Nucleus accumbens (tissue), 56 donors: ENCODE measurements at regions not wholly inside any gene's neighbourhood (a gene's known extent, or its start where the extent isn't known, plus 50 kb on each side); places are given as distances from the start of the nearest gene placed in this dataset.
A peak's percentile ranks its signal among the peaks of the same experiment; 100 is the strongest.
"Not testable (repeated sequence)": the region's sequence is repeated elsewhere in the genome, so short reads cannot be mapped to it uniquely, and the experiment has no call there.

Experiments
- DNase-seq, 56 donors: peaks; one replicate each; lab custom pipeline; 2025; lab: John Stamatoyannopoulos, UW

DNA sequence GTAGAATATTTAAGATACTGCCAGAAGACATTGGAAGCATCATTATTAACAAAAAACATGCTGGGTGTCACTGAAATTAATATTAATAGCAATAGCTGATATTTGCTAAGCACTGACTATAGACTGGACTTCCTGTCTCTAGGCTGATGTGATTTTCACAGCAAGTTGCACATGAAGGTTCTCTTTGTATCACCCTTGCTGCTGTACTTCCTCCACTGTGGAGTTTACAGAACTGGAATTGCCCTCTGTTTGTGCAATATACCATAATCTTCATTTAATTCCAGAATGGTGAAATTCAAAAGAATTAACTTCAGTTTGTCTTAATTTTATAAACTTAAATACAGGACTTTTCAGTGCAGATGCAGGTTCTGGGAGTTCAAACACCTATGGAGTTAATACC lies 585.1 kb downstream of the RNF144A start:
- no peak for DNase-seq

DNA sequence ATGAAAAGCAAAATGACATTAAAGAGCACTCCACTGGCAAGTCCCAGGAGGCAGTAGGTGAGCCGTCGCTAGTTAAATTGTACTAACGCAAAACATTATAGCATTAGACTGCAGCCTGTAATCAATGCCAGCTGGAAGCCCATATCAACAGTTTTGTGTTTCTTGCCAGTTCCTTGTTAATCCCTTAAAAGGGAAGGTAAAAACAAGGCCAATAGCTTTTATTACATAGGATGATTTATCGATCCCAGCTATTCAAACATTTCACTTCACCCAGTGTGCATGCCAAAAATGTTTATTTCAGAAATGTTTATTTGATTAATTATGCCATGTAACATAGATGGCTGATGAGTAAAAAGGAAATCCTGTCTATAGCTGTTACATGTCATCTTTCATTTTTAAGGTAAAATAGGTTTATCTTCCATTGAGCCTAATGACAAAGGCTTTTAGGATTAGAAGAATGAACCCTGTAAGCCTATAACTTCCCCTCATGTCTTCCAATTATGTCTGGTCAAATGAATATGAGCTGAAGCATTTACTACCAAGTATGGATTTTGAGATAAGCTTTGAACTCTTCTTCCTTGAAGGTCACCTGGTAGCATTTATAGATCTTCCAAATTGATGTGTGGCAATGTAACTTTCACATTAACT lies 591.2 kb downstream of the RNF144A start:
- DNase-seq = no peak

DNA sequence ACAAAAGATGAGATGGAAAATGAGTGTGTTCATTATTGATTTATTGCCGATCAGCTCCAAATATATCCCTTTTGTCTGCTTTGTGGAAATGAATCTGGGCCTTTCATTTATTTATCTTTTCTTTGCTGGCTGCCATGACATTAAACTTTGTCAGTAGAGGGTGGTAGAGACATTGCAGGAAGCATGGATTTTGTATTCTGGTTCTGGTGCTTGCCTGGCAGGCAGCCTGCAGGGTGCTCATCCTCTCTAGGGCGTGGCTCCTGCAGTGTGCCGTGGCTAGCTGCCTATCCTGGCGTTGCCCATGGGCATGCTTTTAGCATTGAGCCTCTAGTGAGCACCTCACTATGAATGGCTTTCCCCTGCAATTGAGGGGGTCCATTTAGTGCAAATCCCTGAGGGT lies 593.1 kb downstream of the RNF144A start:
- DNase-seq = no peak

DNA sequence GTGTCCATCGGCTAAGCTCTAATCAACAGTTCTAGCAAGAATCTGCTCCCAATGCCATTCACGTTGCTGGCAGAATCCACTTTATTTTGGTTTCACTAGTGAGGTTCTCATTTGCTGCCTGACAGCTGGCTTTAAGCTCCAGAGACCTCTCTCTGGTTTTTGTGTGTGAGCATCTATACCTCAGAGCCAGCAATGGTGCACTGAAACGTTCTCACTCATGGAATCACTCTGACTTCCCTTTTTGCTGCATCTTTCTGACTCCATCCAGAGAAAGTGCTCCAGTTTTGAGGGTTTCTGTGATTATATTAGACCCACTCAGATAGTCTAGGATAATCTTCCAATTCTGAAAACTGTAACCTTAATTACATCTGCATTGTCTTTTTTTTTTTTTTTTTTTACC lies 596.6 kb downstream of the RNF144A start:
- no peak for DNase-seq

DNA sequence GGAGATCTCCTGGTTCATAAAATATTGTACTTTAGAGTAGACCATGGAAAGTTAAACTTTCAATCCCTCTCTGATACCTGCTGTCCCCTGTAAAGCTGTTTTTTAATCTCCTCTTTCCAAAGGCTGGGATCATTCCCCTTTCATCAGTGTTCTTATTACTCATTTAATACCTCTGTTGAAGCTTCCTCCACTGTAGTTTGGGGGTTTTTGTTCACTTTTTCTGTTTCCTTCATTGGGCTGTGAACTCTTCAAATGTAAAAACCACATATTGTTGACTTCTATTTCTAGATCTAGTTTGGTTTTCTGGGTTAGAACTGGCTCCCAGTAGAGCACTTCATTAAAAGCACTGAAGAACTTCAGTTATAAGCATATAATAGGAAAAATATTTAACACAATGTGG lies 598.1 kb downstream of the RNF144A start:
- DNase-seq = no peak

DNA sequence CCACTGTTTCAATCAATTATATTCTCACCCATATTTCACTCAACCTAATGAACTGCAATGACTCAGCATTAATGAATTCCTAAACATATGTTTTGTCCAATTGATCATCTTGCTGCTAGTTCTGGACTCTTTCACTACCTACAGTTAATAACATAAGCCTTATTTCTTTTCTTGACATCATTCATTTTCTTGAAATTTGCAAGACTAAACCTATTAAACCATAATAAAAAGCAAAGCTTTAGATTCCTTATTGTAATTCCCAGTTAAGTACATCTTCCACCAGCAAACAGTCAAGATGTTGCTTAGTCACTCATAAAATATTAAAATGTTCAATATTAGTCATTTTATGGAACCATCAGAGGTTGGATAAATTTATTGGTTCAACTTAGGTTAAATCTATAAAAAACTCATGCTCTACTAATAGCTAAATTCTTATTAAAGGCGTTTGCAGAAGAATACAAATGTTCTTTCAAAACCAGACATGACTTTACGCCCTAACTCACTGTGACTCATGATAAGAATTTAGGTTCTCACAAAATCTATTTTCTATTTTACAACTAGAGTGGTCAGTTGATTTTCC lies 599.4 kb downstream of the RNF144A start:
- no peak for DNase-seq

DNA sequence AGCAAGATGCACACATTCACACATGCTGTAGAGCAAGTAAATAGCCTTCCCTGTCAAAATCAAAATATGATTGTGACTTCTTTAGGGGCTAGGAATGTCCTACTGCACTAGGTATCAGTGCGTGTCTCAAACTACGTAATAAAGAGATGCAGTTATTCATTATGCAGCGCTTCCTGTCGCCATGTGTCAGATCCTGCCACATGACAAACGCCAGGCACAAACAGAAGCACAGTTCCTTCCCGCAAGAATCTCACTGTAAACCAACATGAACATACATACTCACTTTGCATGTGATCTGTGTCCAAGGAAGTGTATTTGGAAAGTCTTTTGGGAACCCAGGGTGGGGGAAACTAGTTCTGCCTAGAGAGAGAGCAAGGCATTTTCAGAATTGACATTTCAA lies 599.9 kb downstream of the RNF144A start:
- no peak for DNase-seq

DNA sequence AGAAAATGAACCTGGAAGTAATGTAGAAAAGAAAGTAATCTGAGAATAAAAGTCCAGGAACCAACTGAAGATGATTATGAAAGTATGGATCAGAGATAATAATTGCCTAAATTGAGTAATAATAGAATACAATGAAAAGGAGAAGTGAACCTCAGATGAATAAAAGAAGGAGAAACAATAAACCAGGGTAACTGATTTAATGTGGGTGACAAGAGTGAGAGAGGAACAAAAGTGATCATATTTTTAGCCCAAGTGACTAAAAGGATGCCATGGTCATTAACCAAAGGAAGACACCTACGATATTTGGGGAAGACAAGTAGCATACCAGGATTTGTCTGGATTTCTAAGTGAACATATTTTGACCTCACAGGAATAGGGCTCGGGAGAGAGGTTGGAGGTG lies 600.6 kb downstream of the RNF144A start:
- no peak for DNase-seq

DNA sequence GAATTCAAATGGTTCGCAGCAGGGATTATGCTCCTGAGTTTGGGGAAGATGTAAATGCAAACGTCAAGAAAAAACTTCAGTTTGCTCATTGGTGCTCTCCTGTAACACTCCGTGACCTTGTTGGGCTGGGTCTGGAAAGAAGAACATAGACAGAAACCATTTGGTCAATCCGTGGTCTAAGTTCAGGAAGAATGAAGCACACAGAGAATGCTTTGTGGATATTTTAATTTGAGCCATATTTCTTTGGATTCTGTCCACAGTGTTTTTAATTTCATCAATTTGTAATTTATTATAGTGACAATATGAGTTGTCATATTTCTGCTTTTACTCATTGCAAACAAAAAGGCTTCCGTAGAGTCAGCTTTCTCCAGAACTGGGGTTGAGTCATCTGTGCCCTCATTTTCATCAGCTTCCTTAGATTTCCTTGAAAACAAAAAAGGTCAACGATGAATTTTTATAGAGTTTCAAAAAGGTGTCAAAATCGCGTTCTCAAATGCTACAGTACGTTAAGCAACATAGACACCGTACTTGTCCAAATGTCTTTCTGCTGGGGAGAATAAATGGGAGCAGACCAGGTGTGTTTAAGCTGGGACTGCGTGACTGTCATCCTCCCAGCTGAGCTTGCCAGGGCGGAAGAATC lies 606.4 kb downstream of the RNF144A start:
- no peak for DNase-seq

DNA sequence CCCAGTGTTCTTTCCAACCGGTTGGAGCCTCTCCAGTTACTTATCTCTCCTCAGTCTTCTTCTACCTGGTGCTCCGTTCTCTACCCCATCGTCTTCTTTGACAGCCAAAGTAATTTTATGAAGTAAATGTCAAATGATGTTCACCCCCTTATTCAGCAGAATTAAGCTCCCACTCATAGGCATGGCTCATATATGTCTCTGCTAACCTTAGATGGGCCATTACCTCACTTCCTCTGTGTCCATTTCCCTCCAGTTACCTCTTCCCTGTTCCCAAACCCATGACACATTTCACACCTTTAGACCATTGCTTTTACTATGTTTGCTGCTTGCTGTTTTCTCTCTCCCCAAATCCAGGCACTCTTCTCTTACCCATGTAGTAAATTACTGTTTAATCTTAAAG lies 607.0 kb downstream of the RNF144A start:
- DNase-seq = no peak

DNA sequence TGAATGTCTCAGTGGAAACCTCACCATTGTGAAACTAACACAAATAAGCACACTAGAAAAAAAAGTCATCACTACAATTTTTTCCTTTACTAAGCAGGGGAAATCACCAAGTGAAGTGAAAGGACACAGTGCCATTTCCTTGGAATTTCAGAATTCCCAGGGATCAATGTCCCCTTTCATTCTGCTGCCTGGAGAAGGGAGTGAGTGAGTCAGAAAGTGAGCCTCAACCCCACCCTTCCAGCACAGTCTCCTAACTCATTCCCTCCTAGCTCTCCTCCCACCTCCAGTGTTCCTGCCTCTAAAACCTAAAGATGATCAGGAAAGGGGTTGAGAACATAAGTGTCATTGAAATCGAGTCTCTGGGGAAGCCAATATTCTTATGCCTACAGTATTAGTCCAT lies 608.5 kb downstream of the RNF144A start:
- no peak for DNase-seq

DNA sequence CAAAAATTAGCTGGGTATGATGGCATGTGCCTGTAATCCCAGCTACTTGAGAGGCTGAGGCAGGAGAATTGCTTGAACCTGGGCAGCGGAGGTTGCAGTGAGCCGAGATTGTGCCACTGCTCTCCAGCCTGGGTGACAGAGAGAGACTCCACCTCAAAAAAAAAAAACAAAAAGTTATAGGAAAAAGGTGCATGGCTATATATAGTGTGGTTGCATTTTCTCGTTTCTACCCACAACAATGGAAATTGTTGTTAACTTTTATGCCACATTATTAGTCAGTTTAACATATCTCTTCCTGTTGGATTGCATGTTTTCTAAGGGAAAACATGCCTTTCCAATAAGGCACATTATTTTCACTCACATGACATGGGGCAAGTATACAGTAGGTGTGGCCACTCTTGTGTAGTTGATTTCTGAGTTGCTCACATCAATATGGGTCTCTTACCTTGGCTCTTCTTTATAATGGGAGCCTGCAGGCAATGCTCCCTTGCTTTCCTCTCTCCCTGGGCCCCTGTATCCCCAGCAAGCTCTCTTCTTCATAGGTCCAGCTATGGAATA lies 610.0 kb downstream of the RNF144A start:
- DNase-seq = no peak

DNA sequence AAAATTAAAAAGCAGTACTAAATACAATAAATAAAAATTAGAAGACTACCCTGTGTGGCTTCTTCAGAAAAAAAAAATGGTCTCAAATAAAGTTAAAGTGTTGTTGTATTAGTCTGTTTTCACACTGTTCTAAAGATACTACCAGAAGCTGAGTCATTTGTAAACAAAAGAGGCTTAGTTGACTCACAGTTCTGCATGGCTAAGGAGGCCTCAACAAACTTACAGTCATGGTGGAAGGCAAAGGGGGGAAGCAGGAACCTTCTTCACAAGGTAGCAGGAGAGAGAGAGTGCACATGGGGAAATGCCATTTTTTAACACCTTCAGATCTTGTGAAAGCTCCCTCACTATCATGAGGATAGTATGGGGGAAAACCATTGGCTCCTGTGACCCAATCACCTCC lies 612.8 kb downstream of the RNF144A start:
- no peak for DNase-seq

DNA sequence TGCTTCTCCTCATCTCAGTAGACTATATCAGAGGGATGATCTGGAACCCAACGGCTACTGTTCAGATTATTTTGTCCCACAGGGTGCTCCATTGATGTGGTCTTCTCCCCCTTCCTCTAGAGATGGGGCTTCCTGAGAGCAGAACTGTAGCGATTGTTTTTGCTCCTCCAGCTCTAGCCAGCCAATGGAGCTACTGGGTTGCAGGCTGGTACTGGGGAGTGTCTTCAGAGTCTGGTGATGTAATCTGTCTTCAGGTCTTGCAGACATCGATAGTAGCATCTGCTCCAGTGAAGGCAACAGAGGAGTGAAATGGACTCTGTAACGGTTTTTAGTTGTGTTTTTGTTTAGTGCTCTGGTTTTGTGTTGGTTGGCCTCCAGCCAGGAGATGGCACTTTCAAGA lies 621.9 kb downstream of the RNF144A start:
- no peak for DNase-seq

DNA sequence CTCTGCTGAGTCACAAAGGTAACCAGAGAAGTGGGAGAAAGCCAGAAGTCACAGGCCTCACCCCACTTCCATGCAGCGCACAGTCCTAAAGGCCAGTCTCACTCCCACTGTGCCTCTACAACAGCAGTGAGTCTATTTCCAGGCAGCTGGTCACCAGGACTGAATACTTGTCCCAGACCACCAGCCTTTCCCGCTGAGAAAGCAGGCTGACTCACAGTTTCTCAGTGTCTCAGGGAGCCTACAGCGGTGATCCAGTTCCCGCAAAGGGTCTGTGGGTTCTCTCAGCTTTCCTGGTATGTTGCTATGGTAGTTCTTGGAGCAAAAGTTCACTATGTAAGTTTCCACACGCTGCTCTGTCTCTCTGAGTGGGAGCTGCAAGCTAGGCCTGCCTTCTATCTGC lies 622.5 kb downstream of the RNF144A start:
- DNase-seq = peak in 4 of 56 donors; percentile 2 to 14 (median 9)

DNA sequence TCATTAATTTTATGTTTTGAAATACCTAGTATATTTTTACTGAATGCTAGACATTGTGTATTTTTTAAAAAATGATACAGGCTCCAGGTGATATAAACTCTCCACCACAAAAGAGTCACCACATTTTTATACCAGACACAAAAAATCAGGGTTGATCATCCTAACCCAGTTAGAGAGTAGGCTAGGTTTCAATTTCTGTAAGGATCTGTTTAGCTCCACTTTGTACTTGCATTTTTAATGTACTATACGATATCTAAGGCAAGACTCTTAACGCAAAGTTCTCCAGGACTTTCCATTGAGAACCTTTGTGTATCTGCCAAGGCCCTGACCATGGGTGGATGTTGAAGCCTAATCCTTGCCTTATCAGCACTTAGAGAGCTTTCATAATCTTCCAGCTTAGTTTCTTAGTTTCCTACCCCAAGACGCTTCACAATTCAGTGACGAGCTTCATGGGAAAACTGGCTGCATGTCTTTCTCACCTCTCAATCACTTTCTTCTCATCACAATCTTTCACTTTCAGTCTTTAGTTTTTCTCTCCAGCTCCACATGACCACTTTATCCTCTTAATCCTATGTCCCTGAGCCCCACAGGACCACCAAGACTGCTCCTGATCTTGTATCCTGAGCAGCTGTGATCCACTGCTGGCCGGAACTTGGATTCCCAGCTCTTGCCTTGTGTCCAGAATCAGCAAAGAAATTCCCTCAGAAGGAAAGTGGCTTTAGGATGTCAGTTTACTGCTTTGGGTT lies 635.8 kb downstream of the RNF144A start:
- no peak for DNase-seq

DNA sequence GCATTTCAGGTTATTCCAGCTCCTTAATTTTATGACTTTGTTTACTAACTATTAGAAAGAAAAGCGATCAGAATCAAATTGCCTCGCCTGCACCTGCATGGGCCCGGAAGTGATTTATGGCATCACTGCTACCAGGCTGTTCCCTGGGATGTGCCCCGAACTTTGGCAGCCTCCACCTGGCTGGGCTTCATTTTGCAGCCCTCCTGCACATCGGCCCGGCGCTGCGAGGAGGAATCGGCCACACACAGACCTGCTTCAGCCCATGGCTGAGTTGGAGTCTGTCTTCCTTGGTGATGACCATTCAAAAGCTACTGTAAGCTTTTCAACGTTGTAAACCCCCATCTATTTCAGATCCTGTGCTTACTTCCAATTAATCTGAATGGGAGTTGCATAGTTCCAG lies 638.0 kb downstream of the RNF144A start:
- no peak for DNase-seq

DNA sequence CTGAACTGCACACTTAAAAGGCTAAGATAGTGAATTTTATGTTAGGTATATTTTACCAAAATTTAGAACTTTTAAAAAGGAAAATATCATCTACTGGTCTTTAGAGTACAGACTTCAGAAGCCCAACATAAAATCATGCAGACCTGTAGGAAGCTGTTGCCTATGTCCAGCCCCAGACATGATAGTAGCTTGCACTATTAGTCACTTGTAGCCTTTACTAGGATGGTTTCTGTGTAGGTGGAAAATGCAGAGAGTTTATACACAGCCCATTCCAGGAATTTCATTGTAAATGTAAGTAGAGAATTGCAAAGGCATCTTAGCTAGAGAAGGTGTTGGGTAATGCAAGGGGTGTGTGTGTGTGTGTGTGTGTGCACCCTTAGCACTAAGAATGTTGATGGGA lies 640.2 kb downstream of the RNF144A start:
- no peak for DNase-seq

DNA sequence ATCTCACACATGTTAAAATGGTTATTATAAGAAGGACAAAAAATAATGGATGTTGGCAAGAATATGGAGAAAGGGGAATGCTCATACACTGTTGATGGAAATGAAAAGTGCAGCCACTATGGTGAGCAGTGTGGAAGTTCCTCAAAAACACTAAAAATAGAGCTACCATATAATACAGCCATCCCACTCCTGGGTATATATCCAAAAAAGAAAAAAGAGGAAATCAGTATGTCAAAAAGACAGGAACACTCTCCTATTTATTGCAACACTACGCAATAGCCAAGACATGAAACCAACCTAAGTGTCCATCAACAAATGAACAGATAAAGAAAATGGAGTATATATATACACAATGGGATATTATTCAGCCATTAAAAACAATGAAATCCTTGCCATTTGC lies 642.6 kb downstream of the RNF144A start:
- DNase-seq = no peak

DNA sequence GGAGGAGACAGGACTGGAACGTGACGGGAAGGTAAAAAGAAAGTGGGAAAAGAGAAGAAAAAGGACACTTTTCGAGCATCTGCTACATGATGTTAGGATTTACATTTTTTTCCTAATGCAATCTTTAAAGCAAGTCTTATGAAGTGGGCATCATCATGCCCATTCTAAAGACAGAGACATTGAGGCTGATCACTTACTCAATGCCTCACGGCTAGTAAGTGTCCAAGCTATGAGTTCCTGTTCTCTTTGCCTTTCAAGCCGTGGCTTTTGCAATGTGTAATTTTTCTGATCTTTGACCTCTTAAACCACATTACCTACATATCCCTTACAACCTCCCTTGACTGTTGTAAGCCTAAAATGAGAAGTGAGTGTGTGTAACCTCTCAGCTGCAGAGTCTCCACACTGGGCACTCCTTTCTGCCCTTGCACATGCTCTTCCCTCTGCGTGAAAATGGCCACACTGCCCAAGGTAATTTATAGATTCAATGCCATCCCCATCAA lies 649.2 kb downstream of the RNF144A start:
- DNase-seq = no peak

DNA sequence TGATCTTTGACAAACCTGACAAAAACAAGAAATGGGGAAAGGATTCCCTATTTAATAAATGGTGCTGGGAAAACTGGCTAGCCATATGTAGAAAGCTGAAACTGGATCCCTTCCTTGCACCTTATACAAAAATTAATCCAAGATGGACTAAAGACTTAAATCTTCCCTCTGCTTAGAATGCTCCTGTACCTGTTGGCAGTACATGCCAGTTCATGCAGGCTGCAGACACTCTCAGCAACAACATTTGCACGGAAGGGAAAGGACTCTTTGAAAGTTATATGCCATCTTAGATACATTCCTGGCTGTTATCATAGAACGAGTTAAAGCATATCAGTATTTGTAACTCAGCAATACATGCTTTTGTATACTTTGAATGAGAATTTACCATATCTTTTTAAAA lies 649.9 kb downstream of the RNF144A start:
- DNase-seq = not testable (repeated sequence)
